ENCODE measurements at regions not wholly inside any gene's neighbourhood (a gene's known extent, or its start where the extent isn't known, plus 50 kb on each side); places are given as distances from the start of the nearest gene placed in this dataset.

GRCh38 chr9:118059484-118060278 lies 355.5 kb downstream of the TLR4 start:
- Mint-ChIP-seq H3K36me3 (no peaks in the 10 kb centered on the region), H3K4me3 (no peak overlapping the region), H3K4me1 (no peaks in the 10 kb centered on the region), H3K27ac (no peak overlapping the region), H3K9me3 (no peaks in the 10 kb centered on the region), H3K27me3 (ENCODE audit: low read depth) (no peaks in the 10 kb centered on the region)
- ChIA-PET POLR2A (no interaction called here), CTCF (interaction anchor here (1.2 kb wide), 1 partner anchor 111 kb away, joined by 3 read pairs; no protein-coding TSS in a partner anchor)
- no peak; the same call in 1 of the 2 replicates for ATAC-seq
- TF ChIP-seq IRF1 (CRISPR knock-in tag; IDR thresholded peaks at IDR 0.05) = no peak
- 0 out of 2 replicates have a peak, but pooled peaks have one; percentile 31 for TF ChIP-seq TEAD1 (CRISPR knock-in tag; IDR thresholded peaks at IDR 0.05)
- peak; percentile 47 for DNase-seq (ENCODE audit: low spot score)

- no peak overlapping the region for H3K4me3 Mint-ChIP-seq
- ChIA-PET POLR2A (no interaction called here), CTCF (no interaction called here)
- ATAC-seq (no peak), DNase-seq (ENCODE audit: low spot score) (no peak)
- no peaks in the 10 kb centered on the region for H3K4me1 Mint-ChIP-seq
- H3K27me3 Mint-ChIP-seq (ENCODE audit: low read depth) = no peaks in the 10 kb centered on the region
- TF ChIP-seq, protein P1, sequence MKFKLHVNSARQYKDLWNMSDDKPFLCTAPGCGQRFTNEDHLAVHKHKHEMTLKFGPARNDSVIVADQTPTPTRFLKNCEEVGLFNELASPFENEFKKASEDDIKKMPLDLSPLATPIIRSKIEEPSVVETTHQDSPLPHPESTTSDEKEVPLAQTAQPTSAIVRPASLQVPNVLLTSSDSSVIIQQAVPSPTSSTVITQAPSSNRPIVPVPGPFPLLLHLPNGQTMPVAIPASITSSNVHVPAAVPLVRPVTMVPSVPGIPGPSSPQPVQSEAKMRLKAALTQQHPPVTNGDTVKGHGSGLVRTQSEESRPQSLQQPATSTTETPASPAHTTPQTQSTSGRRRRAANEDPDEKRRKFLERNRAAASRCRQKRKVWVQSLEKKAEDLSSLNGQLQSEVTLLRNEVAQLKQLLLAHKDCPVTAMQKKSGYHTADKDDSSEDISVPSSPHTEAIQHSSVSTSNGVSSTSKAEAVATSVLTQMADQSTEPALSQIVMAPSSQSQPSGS (CRISPR knock-in tag; IDR thresholded peaks at IDR 0.05; ENCODE audit: borderline replicate concordance, low read depth) = no peak
- TF ChIP-seq TCF7 (CRISPR knock-in tag; IDR thresholded peaks at IDR 0.05; ENCODE audit: low read depth) = no peak
- TF ChIP-seq NFATC4 (CRISPR knock-in tag; IDR thresholded peaks at IDR 0.05) = no peak
- TF ChIP-seq, protein P2, sequence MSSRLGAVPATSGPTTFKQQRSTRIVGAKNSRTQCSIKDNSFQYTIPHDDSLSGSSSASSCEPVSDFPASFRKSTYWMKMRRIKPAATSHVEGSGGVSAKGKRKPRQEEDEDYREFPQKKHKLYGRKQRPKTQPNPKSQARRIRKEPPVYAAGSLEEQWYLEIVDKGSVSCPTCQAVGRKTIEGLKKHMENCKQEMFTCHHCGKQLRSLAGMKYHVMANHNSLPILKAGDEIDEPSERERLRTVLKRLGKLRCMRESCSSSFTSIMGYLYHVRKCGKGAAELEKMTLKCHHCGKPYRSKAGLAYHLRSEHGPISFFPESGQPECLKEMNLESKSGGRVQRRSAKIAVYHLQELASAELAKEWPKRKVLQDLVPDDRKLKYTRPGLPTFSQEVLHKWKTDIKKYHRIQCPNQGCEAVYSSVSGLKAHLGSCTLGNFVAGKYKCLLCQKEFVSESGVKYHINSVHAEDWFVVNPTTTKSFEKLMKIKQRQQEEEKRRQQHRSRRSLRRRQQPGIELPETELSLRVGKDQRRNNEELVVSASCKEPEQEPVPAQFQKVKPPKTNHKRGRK (CRISPR knock-in tag; IDR thresholded peaks at IDR 0.05; ENCODE audit: borderline replicate concordance) = no peak
- no peak overlapping the region for H3K27ac Mint-ChIP-seq
- H3K36me3 Mint-ChIP-seq = no peaks in the 10 kb centered on the region
- H3K9me3 Mint-ChIP-seq = 0 out of 2 replicates have a peak, but pooled peaks cover 3% of the 10 kb centered on the region
Observed at GRCh38 chr9:118083161-118083560, 379.0 kb downstream of the TLR4 start.

GRCh38 chr9:118088090-118088489 lies 383.9 kb downstream of the TLR4 start:
- ChIA-PET CTCF (no interaction called here), POLR2A (no interaction called here)
- Mint-ChIP-seq H3K36me3 (no peaks in the 10 kb centered on the region), H3K27me3 (ENCODE audit: low read depth) (no peaks in the 10 kb centered on the region), H3K4me1 (no peaks in the 10 kb centered on the region), H3K4me3 (no peak overlapping the region), H3K27ac (no peak overlapping the region), H3K9me3 (0 out of 2 replicates have a peak, but pooled peaks cover under 1% of the 10 kb centered on the region)
- no peak for ATAC-seq
- no peak for DNase-seq (ENCODE audit: low spot score)
- TF ChIP-seq ZNF317 (CRISPR knock-in tag; IDR thresholded peaks at IDR 0.05; ENCODE audit: borderline replicate concordance, low read depth) (no peak), ZNF281 (CRISPR knock-in tag; IDR thresholded peaks at IDR 0.05) (no peak), SP1 (CRISPR knock-in tag; conservative IDR thresholded peaks at IDR 0.05) (no peak), ZNF138 (CRISPR knock-in tag; conservative IDR thresholded peaks at IDR 0.05) (no peak), MYBL2 (CRISPR knock-in tag; IDR thresholded peaks at IDR 0.05) (no peak), PREB (CRISPR knock-in tag; IDR thresholded peaks at IDR 0.05; ENCODE audit: borderline replicate concordance) (no peak), ZBTB21 (CRISPR knock-in tag; IDR thresholded peaks at IDR 0.05; ENCODE audit: borderline replicate concordance) (no peak), ZNF232 (CRISPR knock-in tag; IDR thresholded peaks at IDR 0.05) (no peak), MXD4 (CRISPR knock-in tag; IDR thresholded peaks at IDR 0.05; ENCODE audit: borderline replicate concordance) (no peak)
- TF ChIP-seq, protein P3, sequence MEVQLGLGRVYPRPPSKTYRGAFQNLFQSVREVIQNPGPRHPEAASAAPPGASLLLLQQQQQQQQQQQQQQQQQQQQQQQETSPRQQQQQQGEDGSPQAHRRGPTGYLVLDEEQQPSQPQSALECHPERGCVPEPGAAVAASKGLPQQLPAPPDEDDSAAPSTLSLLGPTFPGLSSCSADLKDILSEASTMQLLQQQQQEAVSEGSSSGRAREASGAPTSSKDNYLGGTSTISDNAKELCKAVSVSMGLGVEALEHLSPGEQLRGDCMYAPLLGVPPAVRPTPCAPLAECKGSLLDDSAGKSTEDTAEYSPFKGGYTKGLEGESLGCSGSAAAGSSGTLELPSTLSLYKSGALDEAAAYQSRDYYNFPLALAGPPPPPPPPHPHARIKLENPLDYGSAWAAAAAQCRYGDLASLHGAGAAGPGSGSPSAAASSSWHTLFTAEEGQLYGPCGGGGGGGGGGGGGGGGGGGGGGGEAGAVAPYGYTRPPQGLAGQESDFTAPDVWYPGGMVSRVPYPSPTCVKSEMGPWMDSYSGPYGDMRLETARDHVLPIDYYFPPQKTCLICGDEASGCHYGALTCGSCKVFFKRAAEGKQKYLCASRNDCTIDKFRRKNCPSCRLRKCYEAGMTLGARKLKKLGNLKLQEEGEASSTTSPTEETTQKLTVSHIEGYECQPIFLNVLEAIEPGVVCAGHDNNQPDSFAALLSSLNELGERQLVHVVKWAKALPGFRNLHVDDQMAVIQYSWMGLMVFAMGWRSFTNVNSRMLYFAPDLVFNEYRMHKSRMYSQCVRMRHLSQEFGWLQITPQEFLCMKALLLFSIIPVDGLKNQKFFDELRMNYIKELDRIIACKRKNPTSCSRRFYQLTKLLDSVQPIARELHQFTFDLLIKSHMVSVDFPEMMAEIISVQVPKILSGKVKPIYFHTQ (CRISPR knock-in tag; IDR thresholded peaks at IDR 0.05) = no peak

Measured in WTC11 (cell line).